HUDEP-2 (cell line): ENCODE measurements at regions not wholly inside any gene's neighbourhood (a gene's known extent, or its start where the extent isn't known, plus 50 kb on each side); places are given as distances from the start of the nearest gene placed in this dataset.

Experiments
- DNase-seq, 76 experiments: peaks; one replicate each; lab custom pipeline; 2025; ENCODE audit not compliant: unreplicated experiment in 76 of 76; lab: John Stamatoyannopoulos, UW

- no peak for DNase-seq
These were observed 276.7 kb upstream of the TMEM161B start for GRCh38 chr5:88545338-88545737.

- no peak for DNase-seq
These were observed 276.0 kb upstream of the TMEM161B start for GRCh38 chr5:88544671-88545070.

DNA sequence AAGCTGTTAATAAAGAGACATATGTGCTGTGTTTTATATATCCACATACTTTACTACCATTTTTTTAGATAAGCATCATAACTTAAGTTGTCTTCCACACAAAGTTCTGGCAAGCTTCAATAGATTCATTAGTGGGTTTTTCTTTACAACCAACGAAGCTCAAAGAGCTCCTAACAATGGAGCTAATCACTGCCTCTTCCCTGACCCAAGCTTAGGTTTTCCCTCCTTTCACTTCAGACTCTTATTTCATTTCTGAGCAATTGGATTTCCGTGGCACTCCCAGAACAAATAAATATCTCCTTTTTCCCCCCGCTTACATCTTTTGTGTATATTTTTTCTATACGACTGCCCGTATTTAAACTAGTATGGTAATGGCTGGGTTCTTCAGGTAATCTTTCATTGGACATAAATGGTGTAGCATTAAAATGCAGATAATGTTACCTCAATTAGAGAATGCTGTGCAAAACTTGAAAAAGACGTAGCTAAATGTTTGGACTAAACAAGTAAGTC is 275.5 kb upstream of the TMEM161B start:
- no peak for DNase-seq

DNA sequence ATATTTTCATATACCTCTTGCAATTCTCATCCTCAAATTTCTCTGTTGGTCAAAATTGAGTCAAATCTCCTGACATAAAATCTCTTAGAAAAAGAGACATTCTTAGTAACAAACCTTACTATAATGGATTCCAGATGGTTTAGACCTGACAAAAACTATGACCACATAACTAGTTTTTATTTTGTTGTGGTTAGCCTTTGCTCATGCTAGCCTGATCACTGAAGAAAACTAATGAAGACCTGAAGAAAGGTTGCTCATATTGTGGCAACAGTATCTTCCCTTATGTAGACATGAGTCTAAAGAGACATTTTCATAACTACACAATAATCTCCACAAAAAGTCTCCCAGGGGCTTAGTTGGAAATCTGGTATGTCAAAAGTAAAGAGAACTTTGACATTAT is 274.1 kb upstream of the TMEM161B start:
- no peak for DNase-seq

DNA sequence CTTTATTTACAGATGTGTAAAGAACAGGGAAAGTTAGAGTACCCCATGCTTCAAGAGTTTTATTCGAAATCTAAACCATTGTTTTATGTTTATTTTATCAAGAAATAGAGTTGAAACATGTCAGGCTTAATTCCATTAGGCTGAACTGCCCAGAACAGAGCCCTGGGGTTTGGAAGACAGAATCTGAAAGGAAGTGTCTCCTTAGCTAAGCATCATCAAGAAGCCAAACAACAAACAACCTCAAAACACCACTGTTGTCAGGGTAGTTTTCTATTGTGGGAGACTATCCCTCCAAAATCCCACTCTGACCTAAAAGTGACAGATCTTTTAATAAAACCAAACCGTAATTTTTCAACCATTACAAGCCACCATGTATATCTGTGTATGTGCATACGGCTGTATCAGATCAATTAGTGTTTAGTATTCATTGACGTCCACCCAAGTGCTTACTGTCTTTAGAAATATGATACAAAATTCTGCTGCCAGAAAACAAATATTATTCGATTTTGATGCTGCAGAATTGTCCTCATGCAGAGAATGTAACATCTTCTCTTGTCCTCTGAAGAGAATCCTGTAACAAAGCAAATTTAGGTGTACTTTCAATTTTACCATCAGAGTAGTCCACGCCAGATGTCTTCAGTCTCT is 271.9 kb upstream of the TMEM161B start:
- DNase-seq, result no peak

DNA sequence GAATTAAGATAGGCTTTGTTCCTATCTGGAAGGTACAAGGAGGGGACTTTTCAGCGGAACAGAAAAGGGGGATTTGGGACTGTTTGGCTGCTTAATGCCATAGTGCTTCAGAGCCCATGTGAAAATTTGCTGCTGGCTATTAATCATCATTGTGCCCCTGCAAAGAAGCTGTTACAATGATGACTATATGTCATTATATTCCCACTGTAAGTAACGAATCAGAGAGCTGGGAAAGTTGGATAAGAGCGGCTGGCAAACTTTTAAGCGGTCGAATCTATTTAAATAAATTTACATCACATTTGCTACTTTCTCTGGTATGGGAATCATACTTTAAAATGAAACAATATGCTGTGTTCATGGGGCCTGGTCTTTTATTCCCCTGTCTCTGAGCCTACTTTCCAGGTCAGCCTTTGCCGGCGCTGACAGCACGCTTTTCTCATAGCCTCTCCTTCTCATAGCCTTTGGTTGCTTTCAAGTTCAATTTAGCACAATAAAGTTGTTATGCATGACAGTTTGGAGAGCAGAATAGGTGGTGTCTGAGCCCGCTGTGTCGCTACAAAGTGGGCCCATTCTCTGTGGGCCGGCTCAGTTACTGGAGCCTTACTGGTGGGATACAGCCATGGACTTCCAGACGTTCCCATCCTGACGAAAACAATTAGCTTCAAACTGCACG is 271.2 kb upstream of the TMEM161B start:
- DNase-seq, result no peak

DNA sequence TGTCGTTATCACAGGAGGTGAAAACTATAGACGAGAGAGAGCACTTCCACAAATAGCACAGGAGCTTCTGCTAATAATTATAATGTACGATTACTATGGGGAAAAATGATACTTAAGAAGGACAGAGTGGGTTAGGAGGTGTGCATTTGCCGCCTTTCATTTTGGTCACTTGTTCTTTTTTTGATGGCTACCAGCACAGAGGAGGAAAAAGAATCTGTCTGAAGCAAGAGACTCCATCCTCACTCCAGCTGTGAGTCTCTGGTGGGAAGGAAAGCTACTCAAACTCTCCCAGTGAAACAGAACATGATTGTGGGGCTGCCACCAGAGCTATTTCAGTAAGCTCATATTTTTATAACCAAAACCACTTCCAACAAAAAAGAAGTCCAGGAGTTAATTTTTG is 270.4 kb upstream of the TMEM161B start:
- DNase-seq, result no peak

GRCh38 chr5:88536146-88536545 is 267.5 kb upstream of the TMEM161B start:
- no peak for DNase-seq

GRCh38 chr5:88524941-88525340 is 256.3 kb upstream of the TMEM161B start:
- DNase-seq, result no peak

DNA sequence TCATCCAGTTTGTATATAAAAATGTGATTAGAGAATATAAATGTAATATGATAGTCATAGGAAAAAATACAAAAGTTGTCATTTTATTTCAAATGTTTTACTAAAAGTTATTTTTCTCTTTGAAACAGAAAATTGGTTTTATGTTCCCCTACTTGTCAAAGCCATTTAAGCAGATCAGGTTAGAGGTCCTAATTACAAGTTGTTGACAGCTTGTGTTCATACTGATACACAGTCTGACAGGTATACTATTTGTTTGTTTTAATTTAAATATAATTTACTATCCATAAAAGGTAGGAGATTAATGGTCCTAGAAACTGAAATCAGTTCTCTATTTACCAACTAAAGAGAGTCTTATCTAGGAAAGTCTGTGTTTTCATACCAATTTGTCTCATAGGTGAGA is 250.4 kb upstream of the TMEM161B start:
- no peak for DNase-seq

DNA sequence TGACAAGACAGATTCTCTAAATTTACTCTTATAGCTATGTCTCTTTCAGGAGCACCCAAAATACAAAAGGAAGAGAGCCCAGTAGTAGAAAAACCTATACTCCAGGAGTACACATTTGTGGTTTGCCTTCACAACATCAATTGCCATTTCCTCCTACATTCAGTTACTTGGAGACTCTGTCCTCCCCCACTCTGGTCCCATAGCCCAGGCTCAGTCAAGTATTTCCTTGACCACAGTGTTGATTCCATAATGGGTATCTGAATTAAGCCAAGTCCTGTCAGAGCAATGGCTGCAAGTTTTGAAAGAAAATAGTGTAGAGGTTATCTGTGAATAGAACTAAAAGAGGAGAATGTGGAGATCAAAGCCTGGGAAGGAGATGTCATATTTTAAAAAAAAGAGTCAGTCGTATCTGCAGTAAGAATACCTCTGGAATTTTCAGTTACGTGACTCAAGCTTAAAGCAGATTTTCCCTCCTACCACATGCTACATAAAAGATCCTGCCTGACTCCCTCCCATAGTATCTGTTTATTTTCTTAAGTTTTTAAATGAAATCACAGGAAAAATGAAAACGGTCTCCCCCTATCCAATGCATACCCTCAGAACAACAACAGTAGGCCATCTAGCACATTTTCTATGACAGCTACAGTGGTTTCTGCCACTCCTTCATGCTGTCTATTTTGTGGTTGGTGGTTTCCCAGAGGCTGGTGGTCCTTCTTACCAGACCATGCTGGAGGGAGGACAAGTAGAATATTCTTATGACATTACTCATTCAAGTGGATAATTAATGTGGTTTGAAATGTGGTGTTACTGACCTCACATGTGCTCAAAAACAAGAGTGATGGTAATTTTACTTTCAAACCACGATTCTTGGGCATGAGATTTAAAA is 249.7 kb upstream of the TMEM161B start:
- no peak for DNase-seq

DNA sequence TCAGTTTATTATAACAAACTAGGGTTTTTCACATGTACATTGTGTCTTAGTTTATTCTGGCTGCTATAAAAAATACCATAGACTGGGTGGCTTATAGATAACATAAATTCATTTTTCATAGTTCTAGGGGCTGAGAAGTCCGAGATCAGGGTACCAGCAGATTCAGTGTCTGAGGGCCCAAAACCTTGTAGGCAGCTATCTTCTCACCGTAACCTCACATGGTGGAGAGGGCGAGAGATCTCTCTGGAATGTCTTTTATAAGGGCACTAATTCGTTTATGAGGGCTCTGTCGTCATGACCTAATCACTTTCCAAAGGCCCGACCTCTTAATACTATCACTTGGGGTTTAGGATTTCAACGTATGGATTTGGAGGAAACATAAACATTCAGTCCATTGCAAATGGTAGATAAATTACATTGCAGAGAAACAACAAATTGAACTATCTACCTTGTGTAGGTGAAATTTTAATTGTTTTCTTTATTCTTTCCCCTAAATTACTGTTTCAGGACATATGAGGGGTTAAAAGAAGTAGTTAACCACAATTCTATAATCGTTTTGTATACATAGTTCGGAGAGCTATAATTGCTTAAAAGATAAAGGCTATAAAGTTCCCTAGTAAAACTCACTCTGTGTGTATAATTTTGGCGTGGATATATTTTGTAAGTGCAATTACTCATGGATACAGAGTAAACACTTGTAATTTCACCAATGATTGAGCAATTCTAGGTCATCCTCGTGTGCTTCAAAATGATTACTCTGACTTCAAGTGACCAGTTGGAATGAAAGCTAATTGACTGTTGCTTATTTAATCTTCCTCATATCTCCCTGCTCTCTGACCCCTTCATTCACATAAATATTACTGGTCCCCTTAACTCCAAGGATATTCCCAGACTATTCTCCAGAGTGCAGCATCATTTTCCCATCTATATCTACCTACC is 247.5 kb upstream of the TMEM161B start:
- DNase-seq, result no peak

GRCh38 chr5:88515068-88515467 is 246.4 kb upstream of the TMEM161B start:
- no peak for DNase-seq

DNA sequence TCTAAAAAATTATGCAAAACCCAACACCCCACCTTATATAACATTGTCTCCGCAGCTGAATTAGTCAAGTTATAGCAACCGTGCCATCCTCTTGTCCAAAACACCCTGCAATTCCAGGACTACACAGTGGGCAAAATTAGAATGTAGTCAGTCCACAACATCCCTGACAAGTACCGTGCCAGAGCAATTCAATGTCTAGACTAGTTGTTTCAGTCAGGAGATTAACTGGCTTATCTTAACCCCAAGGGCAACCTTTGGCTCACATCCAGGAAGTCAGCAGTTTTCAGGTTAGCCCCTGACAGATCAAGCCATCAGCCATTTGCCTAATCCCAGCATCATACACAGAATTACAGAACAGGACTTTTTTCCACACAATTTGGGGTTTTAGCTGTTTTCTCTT is 240.8 kb upstream of the TMEM161B start:
- DNase-seq, result peak in 3 of 76 experiments; percentile 2 to 4 (median 3)

DNA sequence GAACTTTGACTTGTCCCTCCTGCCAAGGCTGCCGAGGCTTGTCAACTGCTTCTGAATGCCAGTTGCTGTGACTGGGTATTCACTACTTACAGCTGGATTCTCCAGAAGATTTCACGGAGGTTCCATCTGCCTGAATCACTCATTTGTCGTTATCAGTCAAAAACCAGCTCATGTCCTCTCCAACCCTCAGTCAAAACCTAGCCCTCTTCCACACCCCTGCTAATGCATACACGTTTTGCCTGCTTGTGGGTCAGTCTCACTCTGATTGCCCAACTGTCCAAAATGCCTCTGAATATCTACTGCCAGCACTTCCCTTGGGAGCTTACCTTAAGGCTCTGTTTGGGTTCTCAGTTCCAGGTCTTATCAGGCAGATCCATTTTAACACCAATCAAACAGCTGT is 238.6 kb upstream of the TMEM161B start:
- no peak for DNase-seq

- no peak for DNase-seq
These were observed 234.8 kb upstream of the TMEM161B start for GRCh38 chr5:88503406-88503805.

DNA sequence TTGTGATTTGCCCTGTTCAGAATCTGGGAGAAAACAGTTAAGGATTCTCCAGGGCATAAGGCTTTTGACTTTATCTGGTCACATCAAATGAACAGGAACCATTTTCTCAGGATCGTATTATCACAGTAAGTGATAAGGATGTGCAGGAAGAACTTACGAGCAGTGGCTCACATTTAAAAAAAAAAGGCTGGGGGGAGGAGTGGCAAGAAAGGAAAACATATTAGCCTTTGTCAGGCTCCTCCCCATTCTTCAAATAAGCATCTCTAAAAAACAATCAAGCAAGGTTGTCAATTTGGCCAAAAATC is 234.3 kb upstream of the TMEM161B start:
- DNase-seq, result no peak

DNA sequence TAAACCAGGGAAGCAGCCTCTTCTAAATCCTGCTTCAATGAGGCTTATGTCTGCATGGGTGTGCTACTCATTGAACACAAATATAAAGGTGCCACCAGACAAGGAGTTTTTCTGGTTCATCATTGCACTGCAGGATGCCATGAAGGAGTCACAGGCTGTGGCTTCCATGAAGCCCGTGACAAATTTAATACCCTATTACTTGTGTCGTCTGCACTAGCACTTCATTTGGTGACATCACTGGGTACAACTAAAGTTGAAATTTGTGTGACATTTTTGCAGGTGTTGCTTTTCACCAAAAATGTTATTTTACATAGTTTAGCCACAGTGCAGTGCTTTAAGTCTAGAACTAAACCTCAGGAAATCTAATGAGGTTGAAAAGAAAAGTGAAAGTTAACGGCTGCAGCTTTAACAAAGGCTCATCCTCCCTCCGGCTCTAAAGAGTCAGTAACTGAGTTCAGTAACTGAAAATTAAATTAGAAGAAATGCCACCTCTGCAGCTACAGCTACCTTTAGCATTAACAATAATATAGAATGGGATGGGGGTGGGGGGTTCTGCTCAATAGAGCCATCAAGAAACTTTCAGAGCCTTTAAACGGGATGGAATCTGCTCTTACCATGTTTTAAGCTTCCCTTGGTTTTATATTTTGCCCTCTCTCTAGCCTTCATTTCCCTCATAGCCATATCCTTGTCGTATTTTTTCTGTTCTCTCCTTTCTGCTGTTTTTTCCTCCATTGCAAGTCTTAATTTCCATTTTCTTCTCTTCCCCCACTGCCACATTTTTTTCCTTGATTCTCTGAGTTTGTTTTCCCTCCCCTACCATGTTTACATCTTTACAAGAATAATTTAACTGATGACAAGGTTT is 233.8 kb upstream of the TMEM161B start:
- no peak for DNase-seq

DNA sequence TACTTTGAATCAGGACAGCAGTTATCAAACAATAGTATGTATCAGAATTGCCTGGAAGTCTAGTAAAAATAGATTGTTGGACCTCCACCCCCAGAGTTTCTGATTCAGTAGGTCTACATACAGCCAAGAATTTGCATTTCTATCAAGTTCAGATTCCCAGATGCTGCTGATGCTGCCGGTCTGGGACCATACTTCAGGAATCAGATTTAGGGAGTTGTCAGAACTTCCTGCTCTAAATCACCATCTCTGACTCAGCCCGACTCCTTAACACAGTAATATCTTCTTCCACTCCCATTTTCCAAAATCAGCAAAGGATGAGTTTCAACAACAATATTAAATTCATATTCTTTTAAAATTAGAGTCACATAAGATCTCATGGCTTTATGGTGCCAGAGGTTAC is 227.2 kb upstream of the TMEM161B start:
- DNase-seq, result no peak

- DNase-seq, result no peak
These were observed 222.2 kb upstream of the TMEM161B start for GRCh38 chr5:88490874-88491273.
